ENCODE measurements at regions not wholly inside any gene's neighbourhood (a gene's known extent, or its start where the extent isn't known, plus 50 kb on each side); places are given as distances from the start of the nearest gene placed in this dataset.
A peak's percentile ranks its signal among the peaks of the same experiment; 100 is the strongest.
"Not testable (repeated sequence)": the region's sequence is repeated elsewhere in the genome, so short reads cannot be mapped to it uniquely, and the experiment has no call there.

DNA sequence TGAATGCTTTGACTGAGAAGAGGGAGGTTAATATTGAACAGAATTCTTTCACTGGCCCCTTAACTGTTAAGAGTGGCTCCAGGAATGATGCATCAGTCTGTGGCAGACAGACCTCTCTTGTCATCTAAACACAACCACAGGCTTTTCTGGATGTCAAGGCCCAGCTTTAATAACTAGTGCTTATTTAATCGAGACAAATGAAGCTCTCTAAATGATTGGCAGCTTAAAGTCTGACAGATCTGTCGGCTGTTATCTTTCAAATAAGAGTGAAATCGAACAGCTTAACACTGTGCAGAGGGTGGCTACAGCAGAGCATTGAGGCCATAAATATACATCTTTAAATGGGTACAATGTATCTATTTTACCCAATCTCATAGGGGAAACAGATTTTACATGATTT lies 500.8 kb upstream of the PABPC4L start:
- Histone ChIP-seq H3K27me3 (ENCODE audit: control insufficient read depth in 3 of 3, insufficient read depth in 3 of 3, low read length in 3 of 3) (no peaks in the 10 kb centered on the region), H3K36me3 (ENCODE audit: control insufficient read depth in 3 of 3, insufficient read depth in 2 of 3, low read depth in 1 of 3, low read length in 3 of 3) (no peaks in the 10 kb centered on the region), H3K27ac (ENCODE audit: low read depth in 1 of 3, low read length in 2 of 3) (no peak overlapping the region), H3K9me3 (ENCODE audit: control insufficient read depth in 2 of 2, insufficient read depth in 1 of 2, low read depth in 1 of 2, low read length in 1 of 2) (peaks cover 0 to 7% of the 10 kb centered on the region in 2 donors), H3K4me3 (ENCODE audit: low read depth in 1 of 3, low read length in 3 of 3) (no peak overlapping the region), H3K4me1 (ENCODE audit: control insufficient read depth in 3 of 3, insufficient read depth in 2 of 3, low read depth in 1 of 3, low read length in 2 of 3) (no peaks in the 10 kb centered on the region)
- WGBS, 3 donors, result 65 to 72% (median 70%) methylated on average over 3 of the region's 3 CpGs
- DNase-seq (no peak), FAIRE-seq (no peak)

- WGBS, 3 donors, result 76 to 81% (median 79%) methylated on average over 4 of the region's 4 CpGs
- peaks cover 0 to 7% of the 10 kb centered on the region in 2 donors for H3K9me3 ChIP-seq (ENCODE audit: control insufficient read depth in 2 of 2, insufficient read depth in 1 of 2, low read depth in 1 of 2, low read length in 1 of 2)
- peak; percentile 62 for FAIRE-seq
- H3K27me3 ChIP-seq (ENCODE audit: control insufficient read depth in 3 of 3, insufficient read depth in 3 of 3, low read length in 3 of 3), result no peaks in the 10 kb centered on the region
- no peaks in the 10 kb centered on the region for H3K36me3 ChIP-seq (ENCODE audit: control insufficient read depth in 3 of 3, insufficient read depth in 2 of 3, low read depth in 1 of 3, low read length in 3 of 3)
- no peak for DNase-seq
- no peak overlapping the region for H3K4me3 ChIP-seq (ENCODE audit: low read depth in 1 of 3, low read length in 3 of 3)
- H3K27ac ChIP-seq (ENCODE audit: low read depth in 1 of 3, low read length in 2 of 3), result no peak overlapping the region
- no peaks in the 10 kb centered on the region for H3K4me1 ChIP-seq (ENCODE audit: control insufficient read depth in 3 of 3, insufficient read depth in 2 of 3, low read depth in 1 of 3, low read length in 2 of 3)
Measured at GRCh38 chr4:134700251-134700650, 498.7 kb upstream of the PABPC4L start.

GRCh38 chr4:134698831-134699230 lies 497.2 kb upstream of the PABPC4L start:
- not testable (repeated sequence) for H3K27ac ChIP-seq (ENCODE audit: low read depth in 1 of 3, low read length in 2 of 3); H3K9me3 ChIP-seq (ENCODE audit: control insufficient read depth in 2 of 2, insufficient read depth in 1 of 2, low read depth in 1 of 2, low read length in 1 of 2); H3K36me3 ChIP-seq (ENCODE audit: control insufficient read depth in 3 of 3, insufficient read depth in 2 of 3, low read depth in 1 of 3, low read length in 3 of 3); H3K27me3 ChIP-seq (ENCODE audit: control insufficient read depth in 3 of 3, insufficient read depth in 3 of 3, low read length in 3 of 3); H3K4me3 ChIP-seq (ENCODE audit: low read depth in 1 of 3, low read length in 3 of 3); FAIRE-seq; H3K4me1 ChIP-seq (ENCODE audit: control insufficient read depth in 3 of 3, insufficient read depth in 2 of 3, low read depth in 1 of 3, low read length in 2 of 3); DNase-seq
- WGBS, 3 donors, result 75 to 92% (median 79%) methylated on average over 4 of the region's 4 CpGs

GRCh38 chr4:134695433-134695832 lies 493.8 kb upstream of the PABPC4L start:
- 81 to 94% (median 93%) methylated on average over 1 of the region's 1 CpG for WGBS, 3 donors
- FAIRE-seq (no peak), DNase-seq (no peak)

GRCh38 chr4:134691915-134692314 lies 490.3 kb upstream of the PABPC4L start:
- Histone ChIP-seq H3K36me3 (ENCODE audit: control insufficient read depth in 3 of 3, insufficient read depth in 2 of 3, low read depth in 1 of 3, low read length in 3 of 3) (no peaks in the 10 kb centered on the region), H3K4me3 (ENCODE audit: low read depth in 1 of 3, low read length in 3 of 3) (no peak overlapping the region), H3K4me1 (ENCODE audit: control insufficient read depth in 3 of 3, insufficient read depth in 2 of 3, low read depth in 1 of 3, low read length in 2 of 3) (no peaks in the 10 kb centered on the region), H3K27ac (ENCODE audit: low read depth in 1 of 3, low read length in 2 of 3) (no peak overlapping the region), H3K9me3 (ENCODE audit: control insufficient read depth in 2 of 2, insufficient read depth in 1 of 2, low read depth in 1 of 2, low read length in 1 of 2) (peaks cover 0 to 3% of the 10 kb centered on the region in 2 donors), H3K27me3 (ENCODE audit: control insufficient read depth in 3 of 3, insufficient read depth in 3 of 3, low read length in 3 of 3) (no peaks in the 10 kb centered on the region)
- no peak for DNase-seq
- 84 to 94% (median 89%) methylated on average over 2 of the region's 2 CpGs for WGBS, 3 donors
- no peak for FAIRE-seq

More at GRCh38 chr4:134695433-134695832, 493.8 kb upstream of the PABPC4L start:
- no peaks in the 10 kb centered on the region for H3K27me3 ChIP-seq (ENCODE audit: control insufficient read depth in 3 of 3, insufficient read depth in 3 of 3, low read length in 3 of 3)
- H3K4me3 ChIP-seq (ENCODE audit: low read depth in 1 of 3, low read length in 3 of 3), result no peak overlapping the region
- no peaks in the 10 kb centered on the region for H3K4me1 ChIP-seq (ENCODE audit: control insufficient read depth in 3 of 3, insufficient read depth in 2 of 3, low read depth in 1 of 3, low read length in 2 of 3)
- no peak overlapping the region for H3K27ac ChIP-seq (ENCODE audit: low read depth in 1 of 3, low read length in 2 of 3)
- H3K9me3 ChIP-seq (ENCODE audit: control insufficient read depth in 2 of 2, insufficient read depth in 1 of 2, low read depth in 1 of 2, low read length in 1 of 2), result peaks cover 0 to 7% of the 10 kb centered on the region in 2 donors
- H3K36me3 ChIP-seq (ENCODE audit: control insufficient read depth in 3 of 3, insufficient read depth in 2 of 3, low read depth in 1 of 3, low read length in 3 of 3), result no peaks in the 10 kb centered on the region

DNA sequence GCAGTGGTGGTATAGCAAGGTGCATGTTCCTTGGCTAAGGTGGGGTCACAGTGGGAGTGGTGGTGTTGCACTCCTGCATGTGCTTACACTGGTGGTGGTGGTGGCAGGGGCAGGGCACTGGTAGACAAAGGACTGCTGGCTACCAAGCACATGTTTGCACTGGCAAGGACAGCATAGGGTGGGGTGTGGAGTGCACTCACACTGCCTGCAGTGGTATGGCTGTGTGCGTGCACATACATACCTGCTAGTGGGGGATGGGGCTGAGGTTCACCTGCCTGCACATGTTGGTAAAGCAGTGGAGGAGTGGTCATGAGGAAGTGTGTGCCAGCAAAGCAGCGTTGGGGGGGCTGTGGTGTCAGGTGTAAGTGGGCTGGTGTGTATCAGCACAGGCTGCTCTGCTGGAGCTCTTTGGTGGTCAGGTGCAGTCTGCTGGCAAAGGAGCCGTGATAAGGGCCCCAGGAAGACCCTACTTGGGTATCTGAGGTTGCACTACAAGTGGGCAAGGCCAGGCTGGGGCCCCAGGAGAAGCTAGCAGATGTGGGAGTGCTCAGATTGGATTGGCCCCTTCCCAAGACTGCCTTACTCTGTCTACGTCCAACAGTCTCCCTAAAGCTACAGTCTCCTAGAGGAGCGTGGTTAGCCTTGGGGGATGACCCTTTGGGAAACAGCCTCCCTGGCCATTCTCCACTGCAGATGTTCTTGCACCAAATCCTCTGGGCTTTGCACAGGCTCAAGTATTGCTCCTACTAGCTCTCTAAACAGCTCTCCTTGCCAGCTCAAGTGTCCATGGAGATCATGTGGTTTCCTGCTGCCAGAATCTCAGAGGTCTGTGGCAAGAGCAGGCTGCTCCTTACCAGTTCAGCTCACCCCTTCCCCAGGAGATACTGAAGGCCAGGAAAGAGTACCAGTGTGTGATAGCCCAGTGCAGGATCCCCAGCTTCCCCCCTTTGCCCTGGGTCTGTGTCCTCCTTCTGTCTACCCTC lies 486.3 kb upstream of the PABPC4L start:
- no peak for DNase-seq
- no peaks in the 10 kb centered on the region for H3K36me3 ChIP-seq (ENCODE audit: control insufficient read depth in 3 of 3, insufficient read depth in 2 of 3, low read depth in 1 of 3, low read length in 3 of 3)
- H3K9me3 ChIP-seq (ENCODE audit: control insufficient read depth in 2 of 2, insufficient read depth in 1 of 2, low read depth in 1 of 2, low read length in 1 of 2), result peaks cover 0 to 3% of the 10 kb centered on the region in 2 donors
- FAIRE-seq, result no peak
- no peaks in the 10 kb centered on the region for H3K4me1 ChIP-seq (ENCODE audit: control insufficient read depth in 3 of 3, insufficient read depth in 2 of 3, low read depth in 1 of 3, low read length in 2 of 3)
- H3K27me3 ChIP-seq (ENCODE audit: control insufficient read depth in 3 of 3, insufficient read depth in 3 of 3, low read length in 3 of 3), result no peaks in the 10 kb centered on the region
- no peak overlapping the region for H3K4me3 ChIP-seq (ENCODE audit: low read depth in 1 of 3, low read length in 3 of 3)
- 71 to 82% (median 71%) methylated on average over 5 of the region's 5 CpGs for WGBS, 3 donors
- H3K27ac ChIP-seq (ENCODE audit: low read depth in 1 of 3, low read length in 2 of 3), result no peak overlapping the region

GRCh38 chr4:134677209-134677814 lies 475.7 kb upstream of the PABPC4L start:
- no peak for DNase-seq
- Histone ChIP-seq H3K27me3 (ENCODE audit: control insufficient read depth in 3 of 3, insufficient read depth in 3 of 3, low read length in 3 of 3) (no peaks in the 10 kb centered on the region), H3K27ac (ENCODE audit: low read depth in 1 of 3, low read length in 2 of 3) (no peak overlapping the region), H3K4me3 (ENCODE audit: low read depth in 1 of 3, low read length in 3 of 3) (no peak overlapping the region), H3K4me1 (ENCODE audit: control insufficient read depth in 3 of 3, insufficient read depth in 2 of 3, low read depth in 1 of 3, low read length in 2 of 3) (peaks cover 0 to 3% (median 0%) of the 10 kb centered on the region in 3 donors), H3K9me3 (ENCODE audit: control insufficient read depth in 2 of 2, insufficient read depth in 1 of 2, low read depth in 1 of 2, low read length in 1 of 2) (no peaks in the 10 kb centered on the region), H3K36me3 (ENCODE audit: control insufficient read depth in 3 of 3, insufficient read depth in 2 of 3, low read depth in 1 of 3, low read length in 3 of 3) (no peaks in the 10 kb centered on the region)
- no peak for FAIRE-seq
- 46 to 74% (median 49%) methylated on average over 1 of the region's 1 CpG for WGBS, 3 donors

DNA sequence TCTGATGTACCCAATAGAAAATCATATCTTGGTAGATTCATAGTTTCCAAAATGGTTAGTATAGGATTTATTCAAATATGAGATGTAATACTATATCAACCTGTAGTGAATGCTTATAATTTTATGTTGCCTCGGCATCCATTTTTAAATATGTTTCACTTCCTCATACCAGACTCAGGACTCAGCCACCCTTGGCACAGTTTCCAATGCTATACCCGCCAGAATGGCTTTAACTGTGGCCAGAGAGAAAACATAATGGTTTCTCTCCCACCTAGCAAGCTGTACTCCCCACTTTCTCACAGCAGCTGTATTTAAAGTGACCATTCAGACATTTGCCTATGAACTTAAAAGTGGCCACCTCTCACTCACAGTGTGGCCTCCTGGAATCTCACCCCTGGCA lies 466.6 kb upstream of the PABPC4L start:
- no peaks in the 10 kb centered on the region for H3K4me1 ChIP-seq (ENCODE audit: control insufficient read depth in 3 of 3, insufficient read depth in 2 of 3, low read depth in 1 of 3, low read length in 2 of 3)
- peaks cover 0 to 10% of the 10 kb centered on the region in 2 donors for H3K9me3 ChIP-seq (ENCODE audit: control insufficient read depth in 2 of 2, insufficient read depth in 1 of 2, low read depth in 1 of 2, low read length in 1 of 2)
- no peaks in the 10 kb centered on the region for H3K36me3 ChIP-seq (ENCODE audit: control insufficient read depth in 3 of 3, insufficient read depth in 2 of 3, low read depth in 1 of 3, low read length in 3 of 3)
- no peak for FAIRE-seq
- peak in 1 of 2 donors; percentile 6 for DNase-seq
- H3K4me3 ChIP-seq (ENCODE audit: low read depth in 1 of 3, low read length in 3 of 3), result no peak overlapping the region
- WGBS, 3 donors, result 6 to 47% (median 32%) methylated on average over 2 of the region's 2 CpGs
- H3K27ac ChIP-seq (ENCODE audit: low read depth in 1 of 3, low read length in 2 of 3), result no peak overlapping the region
- H3K27me3 ChIP-seq (ENCODE audit: control insufficient read depth in 3 of 3, insufficient read depth in 3 of 3, low read length in 3 of 3), result no peaks in the 10 kb centered on the region
